ENCODE measurements at regions not wholly inside any gene's neighbourhood (a gene's known extent, or its start where the extent isn't known, plus 50 kb on each side); places are given as distances from the start of the nearest gene placed in this dataset.
A peak's percentile ranks its signal among the peaks of the same experiment; 100 is the strongest.

- peaks cover 3 to 11% of the 10 kb centered on the region in 2 donors for H3K4me1 ChIP-seq
Measured at GRCh38 chrX:40169193-40170101, 71.7 kb upstream of the BCOR start.

GRCh38 chrX:40168480-40169011 is 70.8 kb upstream of the BCOR start:
- intact Hi-C loops (cut with DNase I) = loop anchor here (5.0 kb wide), 1 partner anchor 521 kb away; no protein-coding TSS in a partner anchor
- H3K4me1 ChIP-seq = peaks cover 3 to 7% of the 10 kb centered on the region in 2 donors

More at GRCh38 chrX:40169193-40170101, 71.7 kb upstream of the BCOR start:
- Histone ChIP-seq H3K9me3 (no peaks in the 10 kb centered on the region), H3K4me3 (no peak overlapping the region), H3K36me3 (no peaks in the 10 kb centered on the region), H3K27ac (no peak overlapping the region), H3K27me3 (no peaks in the 10 kb centered on the region)
- TF ChIP-seq CTCF (IDR thresholded peaks at IDR 0.05) = peak in 1 of 3 experiments; percentile 20
- intact Hi-C loops (cut with DNase I) = loop anchor here (5.0 to 10.0 kb wide), 3 partner anchors 352 to 1365 kb away; partner anchors contain the start of gene MID1IP1
- DNase-seq (ENCODE audit: low spot score in 2 of 2) = peak in 1 of 2 donors; percentile 66

GRCh38 chrX:40167850-40168479 is 70.2 kb upstream of the BCOR start:
- peak in 1 of 2 donors; percentile 67 for DNase-seq (ENCODE audit: low spot score in 2 of 2)
- H3K27ac ChIP-seq = no peak overlapping the region

More at GRCh38 chrX:40168480-40169011, 70.8 kb upstream of the BCOR start:
- no peak for TF ChIP-seq CTCF (IDR thresholded peaks at IDR 0.05)
- Histone ChIP-seq H3K4me3 (peak overlapping the region; percentile 47 to 60), H3K27me3 (no peaks in the 10 kb centered on the region), H3K9me3 (no peaks in the 10 kb centered on the region), H3K27ac (no peak overlapping the region), H3K36me3 (no peaks in the 10 kb centered on the region)
- no peak for DNase-seq (ENCODE audit: low spot score in 2 of 2)

GRCh38 chrX:40167233-40167849 is 69.6 kb upstream of the BCOR start:
- H3K4me1 ChIP-seq = peaks cover 0 to 3% of the 10 kb centered on the region in 2 donors
- intact Hi-C loops (cut with DNase I) = loop anchor here (5.0 kb wide), 1 partner anchor 520 kb away; no protein-coding TSS in a partner anchor
- no peaks in the 10 kb centered on the region for H3K36me3 ChIP-seq
- no peaks in the 10 kb centered on the region for H3K9me3 ChIP-seq
- DNase-seq (ENCODE audit: low spot score in 2 of 2) = peak in 1 of 2 donors; percentile 66
- no peak overlapping the region for H3K27ac ChIP-seq
- peak overlapping the region; percentile 47 to 60 for H3K4me3 ChIP-seq
- no peak for TF ChIP-seq CTCF (IDR thresholded peaks at IDR 0.05)
- no peaks in the 10 kb centered on the region for H3K27me3 ChIP-seq

More at GRCh38 chrX:40167850-40168479, 70.2 kb upstream of the BCOR start:
- Histone ChIP-seq H3K27me3 (no peaks in the 10 kb centered on the region), H3K36me3 (no peaks in the 10 kb centered on the region), H3K9me3 (no peaks in the 10 kb centered on the region), H3K4me1 (peaks cover 3 to 4% of the 10 kb centered on the region in 2 donors), H3K4me3 (peak overlapping the region; percentile 47 to 60)
- intact Hi-C loops (cut with DNase I) = loop anchor here (5.0 kb wide), 1 partner anchor 521 kb away; no protein-coding TSS in a partner anchor
- no peak for TF ChIP-seq CTCF (IDR thresholded peaks at IDR 0.05)

GRCh38 chrX:40166582-40166981 is 68.8 kb upstream of the BCOR start:
- peak overlapping the region in 1 of 2 donors; percentile 60 for H3K4me3 ChIP-seq
- no peaks in the 10 kb centered on the region for H3K9me3 ChIP-seq
- DNase-seq (ENCODE audit: low spot score in 2 of 2) = no peak
- no peak for TF ChIP-seq CTCF (IDR thresholded peaks at IDR 0.05)
- H3K4me1 ChIP-seq = no peaks in the 10 kb centered on the region
- no peaks in the 10 kb centered on the region for H3K36me3 ChIP-seq
- intact Hi-C loops (cut with DNase I) = loop anchor here (5.0 kb wide), 1 partner anchor 519 kb away; no protein-coding TSS in a partner anchor
- no peaks in the 10 kb centered on the region for H3K27me3 ChIP-seq
- no peak overlapping the region for H3K27ac ChIP-seq

Measured in ascending aorta (tissue), 2 donors.